ENCODE measurements at regions not wholly inside any gene's neighbourhood (a gene's known extent, or its start where the extent isn't known, plus 50 kb on each side); places are given as distances from the start of the nearest gene placed in this dataset.

DNA sequence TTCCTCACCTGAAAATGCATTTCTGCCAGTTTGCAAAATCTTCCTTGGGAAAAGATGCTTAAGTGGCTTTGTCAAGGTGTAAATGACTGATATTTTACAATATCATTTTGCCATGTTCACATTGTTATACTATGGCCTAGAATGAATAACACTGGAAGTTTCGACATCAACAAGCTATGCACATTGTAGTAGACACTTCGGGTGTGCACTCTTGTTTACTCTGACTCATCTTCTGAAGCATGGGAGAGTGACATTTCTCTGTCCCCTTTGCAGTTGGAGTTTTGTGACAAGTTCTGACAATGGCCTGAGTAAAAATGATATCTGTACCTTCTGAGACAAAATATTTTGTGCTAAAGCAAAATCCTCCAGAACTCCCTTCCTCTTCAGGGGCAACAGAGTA lies 567.0 kb upstream of the RGMA start:
- WGBS, 2 donors = 82 to 87% methylated on average over 2 of the region's 2 CpGs
- intact Hi-C loops (cut with DNase I) = no loop called here
- no peaks in the 10 kb centered on the region for H3K36me3 ChIP-seq (replicated peaks in 1 of 2; ENCODE audit: insufficient read depth in 1 of 2, low read depth in 2 of 2)
- H3K9me3 ChIP-seq = no peaks in the 10 kb centered on the region
- TF ChIP-seq, protein P1, sequence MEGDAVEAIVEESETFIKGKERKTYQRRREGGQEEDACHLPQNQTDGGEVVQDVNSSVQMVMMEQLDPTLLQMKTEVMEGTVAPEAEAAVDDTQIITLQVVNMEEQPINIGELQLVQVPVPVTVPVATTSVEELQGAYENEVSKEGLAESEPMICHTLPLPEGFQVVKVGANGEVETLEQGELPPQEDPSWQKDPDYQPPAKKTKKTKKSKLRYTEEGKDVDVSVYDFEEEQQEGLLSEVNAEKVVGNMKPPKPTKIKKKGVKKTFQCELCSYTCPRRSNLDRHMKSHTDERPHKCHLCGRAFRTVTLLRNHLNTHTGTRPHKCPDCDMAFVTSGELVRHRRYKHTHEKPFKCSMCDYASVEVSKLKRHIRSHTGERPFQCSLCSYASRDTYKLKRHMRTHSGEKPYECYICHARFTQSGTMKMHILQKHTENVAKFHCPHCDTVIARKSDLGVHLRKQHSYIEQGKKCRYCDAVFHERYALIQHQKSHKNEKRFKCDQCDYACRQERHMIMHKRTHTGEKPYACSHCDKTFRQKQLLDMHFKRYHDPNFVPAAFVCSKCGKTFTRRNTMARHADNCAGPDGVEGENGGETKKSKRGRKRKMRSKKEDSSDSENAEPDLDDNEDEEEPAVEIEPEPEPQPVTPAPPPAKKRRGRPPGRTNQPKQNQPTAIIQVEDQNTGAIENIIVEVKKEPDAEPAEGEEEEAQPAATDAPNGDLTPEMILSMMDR (IDR thresholded peaks at IDR 0.05) = no peak
- TF ChIP-seq POLR2A (IDR thresholded peaks at IDR 0.05) = no peak
- ATAC-seq (no peak), DNase-seq (no peak)
- H3K27ac ChIP-seq = no peak overlapping the region
- H3K27me3 ChIP-seq = no peaks in the 10 kb centered on the region
- H3K4me3 ChIP-seq = no peak overlapping the region
- H3K4me1 ChIP-seq = no peaks in the 10 kb centered on the region

DNA sequence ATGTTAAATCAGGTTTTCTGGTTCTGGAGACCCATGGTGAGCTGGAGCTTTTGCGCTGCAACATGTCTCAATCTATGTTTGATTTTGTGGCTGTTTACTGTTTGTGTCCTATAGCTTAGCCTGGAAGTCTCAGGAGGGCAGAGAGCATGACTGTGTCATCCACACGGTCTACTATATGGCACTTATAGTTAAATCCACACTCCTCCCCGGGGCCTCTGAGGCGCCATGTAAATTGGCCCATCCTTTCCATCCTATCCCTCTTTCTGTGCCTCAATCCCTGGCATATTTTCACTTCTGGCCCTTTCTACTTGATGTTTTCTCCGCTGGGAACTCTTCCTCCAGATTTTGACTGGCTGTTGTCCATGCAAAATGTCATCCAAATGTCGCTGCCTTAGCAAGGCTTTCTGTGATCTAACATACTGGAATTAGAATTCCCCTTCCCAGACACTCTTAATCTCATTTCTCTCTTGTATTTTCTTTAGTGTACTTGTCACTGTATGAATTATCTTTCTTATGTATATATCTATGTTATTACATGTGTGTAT lies 560.8 kb upstream of the RGMA start:
- Histone ChIP-seq H3K27me3 (no peaks in the 10 kb centered on the region), H3K9me3 (no peaks in the 10 kb centered on the region), H3K27ac (no peak overlapping the region), H3K36me3 (replicated peaks in 1 of 2; ENCODE audit: insufficient read depth in 1 of 2, low read depth in 2 of 2) (no peaks in the 10 kb centered on the region), H3K4me3 (no peak overlapping the region), H3K4me1 (no peaks in the 10 kb centered on the region)
- ATAC-seq (no peak), DNase-seq (no peak)
- intact Hi-C loops (cut with DNase I) = no loop called here
- 70 to 82% methylated on average over 6 of the region's 6 CpGs for WGBS, 2 donors
- TF ChIP-seq, protein P1 (IDR thresholded peaks at IDR 0.05) = no peak
- TF ChIP-seq POLR2A (IDR thresholded peaks at IDR 0.05) = no peak

DNA sequence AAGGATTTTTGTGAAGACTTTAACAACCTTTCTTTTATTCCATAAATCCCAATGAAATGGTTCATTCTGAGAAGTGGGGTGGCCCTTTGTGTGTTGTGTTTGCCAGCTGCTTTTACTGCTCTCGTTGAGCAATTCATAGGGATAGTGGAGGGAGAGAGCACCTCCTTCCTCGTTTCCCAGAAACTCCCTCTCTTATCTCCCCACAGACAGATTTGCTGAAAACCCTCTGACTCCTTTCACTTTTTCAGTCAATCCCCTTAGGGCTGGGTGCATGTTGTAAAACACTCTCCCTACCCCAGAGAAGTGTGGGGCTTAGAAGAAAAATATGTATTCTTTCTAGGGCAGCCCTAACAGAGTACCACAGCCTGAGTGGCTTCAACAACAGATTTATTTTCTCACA lies 557.2 kb upstream of the RGMA start:
- intact Hi-C loops (cut with DNase I) = no loop called here
- H3K36me3 ChIP-seq (replicated peaks in 1 of 2; ENCODE audit: insufficient read depth in 1 of 2, low read depth in 2 of 2) = no peaks in the 10 kb centered on the region
- WGBS, 2 donors = 61 to 73% methylated on average over 2 of the region's 2 CpGs
- H3K9me3 ChIP-seq = no peaks in the 10 kb centered on the region
- H3K27ac ChIP-seq = no peak overlapping the region
- TF ChIP-seq, protein P1 (IDR thresholded peaks at IDR 0.05) = no peak
- no peak for TF ChIP-seq POLR2A (IDR thresholded peaks at IDR 0.05)
- no peak for ATAC-seq
- H3K27me3 ChIP-seq = no peaks in the 10 kb centered on the region
- H3K4me1 ChIP-seq = no peaks in the 10 kb centered on the region
- no peak for DNase-seq
- H3K4me3 ChIP-seq = no peak overlapping the region

DNA sequence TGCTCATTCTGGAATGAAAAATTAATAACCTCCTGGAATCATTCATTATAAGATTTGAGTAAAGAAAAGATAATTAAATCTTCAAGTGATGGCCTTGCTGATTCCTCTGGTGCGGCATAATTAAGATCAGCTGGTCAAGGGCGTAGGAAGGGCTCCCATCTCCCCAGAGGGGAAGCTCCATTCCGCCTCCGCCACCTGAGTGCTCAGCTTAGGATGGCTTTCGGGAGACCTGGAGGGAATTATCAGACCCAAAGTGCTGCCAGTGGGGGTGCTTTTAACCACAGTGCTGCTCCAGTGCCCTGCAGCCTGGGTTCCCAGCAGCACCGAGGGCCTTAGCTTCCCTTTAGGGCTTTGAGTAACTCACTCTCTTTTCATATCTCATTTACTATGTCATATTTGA lies 556.6 kb upstream of the RGMA start:
- Histone ChIP-seq H3K36me3 (replicated peaks in 1 of 2; ENCODE audit: insufficient read depth in 1 of 2, low read depth in 2 of 2) (no peaks in the 10 kb centered on the region), H3K4me1 (no peaks in the 10 kb centered on the region), H3K27me3 (no peaks in the 10 kb centered on the region), H3K27ac (no peak overlapping the region), H3K9me3 (no peaks in the 10 kb centered on the region), H3K4me3 (no peak overlapping the region)
- 89 to 97% methylated on average over 6 of the region's 6 CpGs for WGBS, 2 donors
- ATAC-seq (no peak), DNase-seq (no peak)
- TF ChIP-seq POLR2A (IDR thresholded peaks at IDR 0.05) = no peak
- TF ChIP-seq, protein P1 (IDR thresholded peaks at IDR 0.05) = no peak
- intact Hi-C loops (cut with DNase I) = no loop called here

DNA sequence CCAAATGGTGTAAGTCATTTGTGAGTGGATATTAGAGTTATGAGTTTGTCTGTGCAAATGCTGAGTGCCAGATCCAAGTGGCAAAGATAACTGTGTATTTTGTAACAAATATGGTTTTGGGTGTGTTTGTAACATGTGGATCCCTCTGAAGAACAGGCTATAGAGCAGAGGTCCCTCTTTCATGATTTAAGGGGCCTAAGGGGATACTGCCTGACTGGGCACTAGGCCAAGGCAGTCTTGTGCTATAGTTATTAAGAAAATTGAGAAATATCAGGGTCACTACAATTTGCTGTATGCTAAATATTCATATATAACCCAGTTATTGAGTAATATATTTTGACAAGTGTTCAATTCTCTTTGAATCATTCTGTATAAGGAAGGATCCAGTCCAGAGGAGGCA lies 555.6 kb upstream of the RGMA start:
- Histone ChIP-seq H3K4me1 (no peaks in the 10 kb centered on the region), H3K36me3 (replicated peaks in 1 of 2; ENCODE audit: insufficient read depth in 1 of 2, low read depth in 2 of 2) (no peaks in the 10 kb centered on the region), H3K27ac (no peak overlapping the region), H3K27me3 (no peaks in the 10 kb centered on the region), H3K9me3 (no peaks in the 10 kb centered on the region), H3K4me3 (no peak overlapping the region)
- DNase-seq (no peak), ATAC-seq (no peak)
- intact Hi-C loops (cut with DNase I) = no loop called here
- TF ChIP-seq POLR2A (IDR thresholded peaks at IDR 0.05) = no peak
- TF ChIP-seq, protein P1 (IDR thresholded peaks at IDR 0.05) = no peak
